SK-N-SH treated with all-trans-retinoic acid at 6 μM for 48 hours (cell line): ENCODE measurements at regions not wholly inside any gene's neighbourhood (a gene's known extent, or its start where the extent isn't known, plus 50 kb on each side); places are given as distances from the start of the nearest gene placed in this dataset.

ENCODE experiments used
- ATAC-seq: fragments of 200-7000 bp; cut with Tn5 transposase; 3 replicates; pipeline ENCODE4 v1.9.1; 2020; ENCODE audit warnings: mild to moderate bottlenecking, moderate library complexity
- ARNTL ChIP-seq: fragments of 450-650 bp; formaldehyde crosslinking; IDR thresholded peaks from 2 replicates; pipeline ENCODE4 v1.5.0; 2020; ENCODE audit warnings: low read depth, mild to moderate bottlenecking, moderate library complexity, borderline replicate concordance
- BACH2 ChIP-seq: fragments of 250-450 bp; sonication (Bioruptor Pico); IDR thresholded peaks from 2 replicates; pipeline ENCODE4 v1.9.0; 2021; ENCODE audit warnings: mild to moderate bottlenecking, borderline replicate concordance
- CREB5 ChIP-seq: fragments of 250-450 bp; sonication (Bioruptor Pico); IDR thresholded peaks from 2 replicates; pipeline ENCODE4 v1.5.1; 2020; ENCODE audit warnings: low read depth, mild to moderate bottlenecking, moderate library complexity
- CSDC2 ChIP-seq: fragments of 250-450 bp; sonication (Bioruptor Pico); IDR thresholded peaks from 2 replicates; pipeline ENCODE4 v1.5.0; 2020; ENCODE audit warnings: mild to moderate bottlenecking, moderate library complexity
- CSRNP3 ChIP-seq: fragments of 250-450 bp; sonication (Bioruptor Pico); IDR thresholded peaks from 2 replicates; pipeline ENCODE4 v1.5.1; 2021; ENCODE audit warnings: mild to moderate bottlenecking, moderate library complexity
- ESRRG ChIP-seq: fragments of 250-450 bp; sonication (Bioruptor Pico); IDR thresholded peaks from 2 replicates; pipeline ENCODE4 v1.6.1; 2021; ENCODE audit warnings: mild to moderate bottlenecking
- GLIS3 ChIP-seq: fragments of 250-450 bp; sonication (Bioruptor Pico); IDR thresholded peaks from 2 replicates; pipeline ENCODE4 v1.5.0; 2020; ENCODE audit warnings: mild to moderate bottlenecking, moderate library complexity
- ISL1 ChIP-seq: fragments of 250-450 bp; sonication (Bioruptor Pico); IDR thresholded peaks from 2 replicates; pipeline ENCODE4 v2.1.2; 2022; ENCODE audit warnings: mild to moderate bottlenecking, moderate library complexity
- OSR1 ChIP-seq: fragments of 250-450 bp; sonication (Bioruptor Pico); IDR thresholded peaks from 2 replicates; pipeline ENCODE4 v1.8.0; 2022; ENCODE audit warnings: moderate library complexity, mild to moderate bottlenecking, inconsistent platforms
- POU6F1 ChIP-seq: fragments of 250-450 bp; sonication (Bioruptor Pico); IDR thresholded peaks from 2 replicates; pipeline ENCODE4 v1.8.0; 2021; ENCODE audit warnings: low read depth, mild to moderate bottlenecking, moderate library complexity, borderline replicate concordance
- PPARA ChIP-seq: fragments of 250-450 bp; sonication (Bioruptor Pico); IDR thresholded peaks from 2 replicates; pipeline ENCODE4 v1.5.0; 2020; ENCODE audit warnings: mild to moderate bottlenecking, borderline replicate concordance
- RARB ChIP-seq: fragments of 250-450 bp; sonication (Bioruptor Pico); IDR thresholded peaks from 2 replicates; pipeline ENCODE4 v1.8.0; 2021; ENCODE audit warnings: mild to moderate bottlenecking, moderate library complexity
- SNAI2 ChIP-seq: fragments of 250-450 bp; sonication (Bioruptor Pico); IDR thresholded peaks from 2 replicates; pipeline ENCODE4 v1.5.0; 2020; ENCODE audit warnings: mild to moderate bottlenecking, moderate library complexity
- TCF4 ChIP-seq: fragments of 250-450 bp; sonication (Bioruptor Pico); IDR thresholded peaks from 2 replicates; pipeline ENCODE4 v1.8.0; 2021; ENCODE audit warnings: mild to moderate bottlenecking, moderate library complexity, borderline replicate concordance
- TOX ChIP-seq: fragments of 250-450 bp; sonication (Bioruptor Pico); IDR thresholded peaks from 2 replicates; pipeline ENCODE4 v1.8.0; 2021; ENCODE audit warnings: mild to moderate bottlenecking, moderate library complexity, borderline replicate concordance
- TSHZ2 ChIP-seq: fragments of 250-450 bp; sonication (Bioruptor Pico); IDR thresholded peaks from 2 replicates; pipeline ENCODE4 v1.5.0; 2020; ENCODE audit warnings: mild to moderate bottlenecking, moderate library complexity
- ZC3H10 ChIP-seq: fragments of 250-450 bp; sonication (Bioruptor Pico); IDR thresholded peaks from 2 replicates; pipeline ENCODE4 v1.5.1; 2021; ENCODE audit warnings: mild to moderate bottlenecking, moderate library complexity
- ZFP3 ChIP-seq: fragments of 250-450 bp; sonication (Bioruptor Pico); IDR thresholded peaks from 2 replicates; pipeline ENCODE4 v1.5.0; 2020; ENCODE audit warnings: mild to moderate bottlenecking, moderate library complexity
- ZFP30 ChIP-seq: fragments of 450-650 bp; formaldehyde crosslinking; IDR thresholded peaks from 2 replicates; pipeline ENCODE4 v1.5.0; 2022; ENCODE audit warnings: mild to moderate bottlenecking, moderate library complexity
- ZNF565 ChIP-seq: fragments of 450-650 bp; formaldehyde crosslinking; conservative IDR thresholded peaks from 2 replicates; pipeline ENCODE4 v1.5.0; 2020; ENCODE audit warnings: low read depth, mild to moderate bottlenecking, moderate library complexity
- ZNF70 ChIP-seq: fragments of 450-650 bp; formaldehyde crosslinking; IDR thresholded peaks from 2 replicates; pipeline ENCODE4 v1.5.0; 2020; ENCODE audit warnings: mild to moderate bottlenecking, moderate library complexity
- ZNF8 ChIP-seq: fragments of 450-650 bp; formaldehyde crosslinking; IDR thresholded peaks from 2 replicates; pipeline ENCODE4 v1.5.0; 2020; ENCODE audit warnings: mild to moderate bottlenecking, moderate library complexity

- no peak for ATAC-seq
- no peak for TF ChIP-seq ISL1 (CRISPR knock-in tag)
- no peak for TF ChIP-seq SNAI2 (CRISPR knock-in tag)
- TF ChIP-seq BACH2 (CRISPR knock-in tag), result no peak
- no peak for TF ChIP-seq CREB5 (CRISPR knock-in tag)
- no peak for TF ChIP-seq ZNF8 (CRISPR knock-in tag)
- no peak for TF ChIP-seq ZNF565 (CRISPR knock-in tag)
- TF ChIP-seq ZNF70 (CRISPR knock-in tag), result no peak
- no peak for TF ChIP-seq TCF4 (CRISPR knock-in tag)
- TF ChIP-seq GLIS3, result no peak
- TF ChIP-seq ZFP30 (CRISPR knock-in tag), result no peak
- no peak for TF ChIP-seq TSHZ2
- no peak for TF ChIP-seq PPARA (CRISPR knock-in tag)
- no peak for TF ChIP-seq ZFP3 (CRISPR knock-in tag)
- no peak for TF ChIP-seq ZC3H10 (CRISPR knock-in tag)
- TF ChIP-seq ESRRG (CRISPR knock-in tag), result no peak
- TF ChIP-seq RARB (CRISPR knock-in tag), result no peak
Observed at GRCh38 chr5:74111764-74112163, 485.8 kb downstream of the ARHGEF28 start.

GRCh38 chr5:74109344-74109743, 483.3 kb downstream of the ARHGEF28 start:
- no peak for TF ChIP-seq ZNF70 (CRISPR knock-in tag)
- TF ChIP-seq CSDC2 (CRISPR knock-in tag), result no peak
- no peak for TF ChIP-seq ZFP30 (CRISPR knock-in tag)
- no peak for TF ChIP-seq ESRRG (CRISPR knock-in tag)
- TF ChIP-seq OSR1 (CRISPR knock-in tag), result no peak
- no peak for TF ChIP-seq POU6F1
- no peak for TF ChIP-seq ZNF565 (CRISPR knock-in tag)
- no peak for TF ChIP-seq CREB5 (CRISPR knock-in tag)
- no peak for TF ChIP-seq GLIS3
- ATAC-seq, result no peak

GRCh38 chr5:74107899-74108298, 481.9 kb downstream of the ARHGEF28 start:
- no peak for ATAC-seq
- TF ChIP-seq RARB (CRISPR knock-in tag), result no peak
- TF ChIP-seq ARNTL, result no peak
- no peak for TF ChIP-seq TOX (CRISPR knock-in tag)
- TF ChIP-seq CREB5 (CRISPR knock-in tag), result no peak
- TF ChIP-seq CSRNP3 (CRISPR knock-in tag), result no peak
- no peak for TF ChIP-seq SNAI2 (CRISPR knock-in tag)
- TF ChIP-seq BACH2 (CRISPR knock-in tag), result no peak
- no peak for TF ChIP-seq ZFP3 (CRISPR knock-in tag)
- TF ChIP-seq ZC3H10 (CRISPR knock-in tag), result no peak
- TF ChIP-seq ZNF565 (CRISPR knock-in tag), result no peak
- TF ChIP-seq, all 23 proteins: peak for 0
